HG02759 (cell line): ENCODE measurements at regions not wholly inside any gene's neighbourhood (a gene's known extent, or its start where the extent isn't known, plus 50 kb on each side); places are given as distances from the start of the nearest gene placed in this dataset.
"Not testable (repeated sequence)": the region's sequence is repeated elsewhere in the genome, so short reads cannot be mapped to it uniquely, and the experiment has no call there.

Experiments used
- ATAC-seq: cut with Tn5 transposase; IDR thresholded peaks from one replicate; pipeline ENCODE4 v1.9.1; 2021; ENCODE audit warnings: mild to moderate bottlenecking, moderate library complexity; ENCODE audit not compliant: unreplicated experiment

DNA sequence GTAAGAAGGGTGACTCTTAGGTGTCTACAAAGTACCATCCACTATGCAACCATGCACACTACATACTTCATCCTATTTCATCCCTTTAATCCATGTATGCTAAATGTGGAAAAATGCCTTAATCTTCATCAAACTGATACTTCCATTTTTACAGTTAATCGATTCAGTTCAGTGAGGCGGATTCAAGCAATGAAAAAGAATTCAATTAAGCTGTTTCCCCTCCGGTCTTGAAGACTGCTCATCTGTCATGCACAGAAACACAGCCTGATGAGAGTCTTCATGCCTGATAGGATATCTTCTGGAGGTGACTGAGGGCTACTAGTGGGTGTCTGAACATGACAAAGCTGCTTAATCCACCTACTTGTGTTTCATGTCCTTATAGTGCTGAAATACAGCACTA is 270.6 kb upstream of the ALCAM start:
- ATAC-seq, result no peak

DNA sequence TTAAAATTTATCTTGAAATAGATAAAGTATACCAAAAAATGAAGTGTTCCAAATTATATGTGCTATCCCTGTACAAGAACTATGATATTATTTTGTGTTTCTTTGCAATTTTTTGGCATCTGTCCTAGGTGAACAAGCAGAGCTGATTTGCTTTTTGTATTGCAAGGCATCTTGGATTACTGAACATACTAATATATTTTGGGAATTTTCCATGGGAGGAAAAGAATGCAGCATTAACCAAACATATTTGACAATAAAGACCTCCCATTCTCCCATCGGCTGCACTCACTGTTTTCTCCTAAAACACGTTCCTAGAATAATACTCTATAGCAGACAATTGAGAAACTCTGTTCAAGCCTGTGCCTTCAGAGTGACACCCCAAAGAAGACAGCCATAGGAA is 265.1 kb upstream of the ALCAM start:
- ATAC-seq, result no peak

DNA sequence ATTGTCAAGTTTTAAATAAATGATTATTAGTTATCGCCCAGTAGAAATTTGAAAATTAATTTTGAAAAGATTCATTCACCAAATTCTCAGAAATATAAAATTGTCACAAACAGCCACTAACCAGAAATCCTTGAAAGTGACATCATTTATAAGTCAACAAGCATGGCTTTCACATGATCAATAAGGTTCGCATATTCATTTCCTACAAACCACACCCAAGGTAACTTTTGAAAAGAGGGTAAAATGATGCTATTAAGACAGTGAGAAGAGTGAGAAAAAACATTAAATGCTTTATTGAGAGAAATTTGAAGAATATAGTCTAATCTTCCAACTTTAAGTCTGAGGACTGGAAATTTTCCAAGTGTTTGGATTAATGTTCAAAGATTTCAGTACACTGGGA is 263.6 kb upstream of the ALCAM start:
- no peak for ATAC-seq

DNA sequence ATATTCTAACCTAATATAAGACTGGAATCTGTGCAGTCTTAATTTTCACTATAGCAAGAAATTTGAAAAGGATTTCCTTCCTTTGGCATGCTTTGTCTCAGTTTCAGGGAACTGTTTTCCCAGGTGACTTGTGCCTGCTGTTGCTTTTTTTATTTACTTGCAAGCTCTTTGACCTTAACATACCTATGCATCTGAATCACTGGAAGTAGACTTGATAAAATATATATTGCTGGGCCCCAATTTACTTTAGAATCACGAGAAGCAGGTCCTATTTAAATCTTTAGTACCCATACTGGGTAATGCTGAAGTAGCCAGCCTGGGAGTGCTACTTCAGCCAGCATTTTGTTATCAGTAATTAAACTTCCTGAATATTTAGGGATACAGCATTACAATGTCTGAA is 257.9 kb upstream of the ALCAM start:
- ATAC-seq, result no peak

DNA sequence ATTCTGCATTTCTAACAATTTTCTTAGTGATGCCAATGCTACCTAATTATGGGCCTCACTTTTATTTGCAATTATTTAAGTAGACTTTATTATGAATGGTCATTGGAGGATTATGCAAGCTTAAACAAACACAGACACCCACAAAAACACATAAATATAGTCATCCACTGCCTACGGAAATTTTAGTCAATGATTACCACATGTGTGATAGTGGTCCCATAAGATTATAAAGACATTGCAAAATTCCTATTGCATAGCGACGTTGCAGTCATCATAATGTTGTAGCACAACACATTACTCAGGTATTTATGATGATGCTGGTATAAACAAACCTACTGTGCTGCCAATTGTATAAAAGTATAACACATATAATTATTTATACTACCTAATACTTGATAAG is 247.8 kb upstream of the ALCAM start:
- ATAC-seq, result no peak

DNA sequence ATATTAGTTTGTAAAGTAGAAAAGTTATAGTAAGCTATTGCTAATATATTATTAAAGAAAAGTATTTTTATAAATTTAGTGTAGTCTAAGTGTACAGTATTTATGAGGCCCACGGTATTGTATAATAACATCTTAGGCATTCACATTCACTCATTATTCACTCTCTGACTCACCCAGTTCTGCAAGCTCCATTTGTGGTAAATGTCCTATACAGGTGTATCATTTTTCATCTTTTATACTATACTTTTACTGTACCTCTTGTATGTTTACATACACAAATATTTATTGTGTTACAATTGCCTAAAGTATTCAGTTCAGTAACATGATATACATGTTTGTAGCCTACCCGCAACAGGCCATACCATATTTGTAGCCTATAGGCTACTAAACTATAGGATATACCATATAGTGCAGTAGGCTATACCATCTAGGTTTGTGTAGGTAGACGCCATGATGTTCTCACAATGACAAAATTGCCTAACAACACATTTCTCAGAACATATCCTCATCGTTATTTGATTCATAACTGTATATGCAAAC is 246.8 kb upstream of the ALCAM start:
- ATAC-seq, result no peak

DNA sequence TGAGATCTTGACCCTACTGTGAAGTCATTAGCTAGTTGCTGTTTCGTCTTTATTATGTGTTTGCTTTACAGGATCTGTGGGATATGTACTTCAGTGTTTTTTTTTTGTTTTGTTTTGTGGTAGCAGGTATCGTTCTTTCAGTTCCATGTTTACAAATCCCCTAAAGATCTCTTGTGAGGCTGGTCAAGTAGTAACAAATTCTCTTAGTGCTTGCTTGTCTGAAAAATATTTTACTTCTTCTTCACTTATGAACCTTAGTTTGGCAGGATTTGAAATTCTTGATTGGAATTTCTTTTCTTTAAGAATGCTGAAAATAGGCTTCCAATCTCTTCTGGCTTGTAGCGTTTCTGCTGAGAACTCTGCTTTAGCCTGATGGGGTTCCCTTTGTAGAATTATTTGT is 235.8 kb upstream of the ALCAM start:
- ATAC-seq, result no peak

DNA sequence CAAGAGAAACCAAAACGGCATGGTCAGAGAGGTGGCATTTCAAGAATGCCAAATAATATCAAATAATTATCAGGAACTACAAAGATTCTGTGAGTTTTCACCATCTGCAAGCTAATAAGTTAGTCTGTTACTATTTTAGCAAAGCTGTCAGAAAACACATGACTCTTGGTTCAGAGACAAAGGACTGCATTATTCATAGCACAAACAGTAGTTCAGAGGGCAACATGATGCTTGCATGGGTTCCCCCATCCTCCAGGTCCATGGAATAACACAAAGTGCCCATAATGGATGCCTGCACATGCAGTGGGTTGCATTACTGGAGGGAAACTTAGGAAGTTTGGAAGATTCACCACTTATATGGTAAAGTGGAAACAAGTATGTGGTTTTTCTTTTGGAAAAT is 228.8 kb upstream of the ALCAM start:
- no peak for ATAC-seq

DNA sequence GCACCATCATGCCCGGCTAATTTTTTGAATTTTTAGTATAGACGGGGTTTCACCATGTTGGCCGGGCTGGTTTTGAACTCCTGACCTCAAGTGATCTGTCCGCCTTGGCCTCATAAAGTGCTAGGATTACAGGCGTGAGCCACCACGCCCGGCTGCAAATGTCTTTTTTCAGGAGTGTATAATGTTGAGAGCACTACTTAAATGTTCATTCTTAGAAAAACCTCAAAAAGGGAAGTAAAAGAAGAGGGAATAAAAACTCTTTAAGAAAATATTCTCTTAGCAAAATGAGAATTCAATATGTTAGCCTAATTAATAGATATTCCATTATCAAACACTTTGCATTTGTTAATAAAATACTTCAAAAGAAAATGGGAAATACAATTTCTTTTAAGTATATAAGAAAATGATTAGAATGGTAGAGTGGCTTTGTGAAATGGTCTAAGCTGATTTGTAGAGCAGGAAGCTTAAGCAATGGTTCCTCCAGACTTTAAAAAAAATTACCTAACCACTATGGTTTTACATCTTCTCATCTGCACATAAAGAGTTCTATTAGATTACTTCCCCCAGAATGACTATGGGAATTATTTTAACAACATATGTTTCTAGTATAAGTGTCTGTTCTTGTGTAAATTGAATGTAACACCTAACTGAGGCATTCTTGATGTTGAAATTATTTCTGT is 226.7 kb upstream of the ALCAM start:
- ATAC-seq, result no peak

DNA sequence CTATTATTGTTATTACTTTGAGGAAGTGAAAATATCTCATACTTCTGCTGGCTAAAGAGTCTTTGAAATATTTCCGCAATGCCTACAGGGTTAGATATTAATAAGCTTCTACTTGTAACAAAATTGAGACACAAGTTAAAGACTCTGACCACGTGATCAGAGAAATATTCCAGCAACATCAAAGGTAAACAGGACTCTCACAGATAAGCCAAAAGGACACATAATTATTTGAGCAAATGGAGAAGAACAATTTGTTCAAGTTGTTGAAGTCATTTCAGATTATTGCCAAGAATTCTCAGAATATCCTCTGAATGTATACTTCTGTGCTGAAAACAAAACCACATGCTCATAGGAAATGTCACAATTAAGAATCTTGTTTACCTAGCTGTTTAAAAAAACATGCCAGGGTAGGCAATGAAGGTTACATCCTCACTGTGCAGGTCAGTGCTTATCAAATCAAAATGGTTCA is 225.8 kb upstream of the ALCAM start:
- ATAC-seq, result no peak

DNA sequence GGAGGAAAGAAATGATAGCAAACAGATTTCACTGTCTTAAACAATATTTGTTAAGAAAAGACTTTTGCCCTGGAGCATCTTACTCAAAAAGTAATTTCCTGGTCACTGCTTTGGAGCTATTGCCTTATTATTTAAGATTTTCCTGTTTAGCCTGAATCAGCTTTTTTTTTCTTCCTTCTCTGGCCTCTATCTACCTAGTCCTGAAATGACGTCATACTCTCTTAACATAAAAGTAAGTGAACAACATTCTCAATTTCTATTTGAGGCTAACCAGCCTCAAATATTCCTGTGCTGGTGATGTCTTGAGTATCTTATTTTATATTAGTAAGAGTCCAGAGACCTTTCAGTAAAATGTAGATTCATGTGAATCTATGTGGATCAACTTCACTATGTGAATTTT is 221.9 kb upstream of the ALCAM start:
- ATAC-seq, result no peak

DNA sequence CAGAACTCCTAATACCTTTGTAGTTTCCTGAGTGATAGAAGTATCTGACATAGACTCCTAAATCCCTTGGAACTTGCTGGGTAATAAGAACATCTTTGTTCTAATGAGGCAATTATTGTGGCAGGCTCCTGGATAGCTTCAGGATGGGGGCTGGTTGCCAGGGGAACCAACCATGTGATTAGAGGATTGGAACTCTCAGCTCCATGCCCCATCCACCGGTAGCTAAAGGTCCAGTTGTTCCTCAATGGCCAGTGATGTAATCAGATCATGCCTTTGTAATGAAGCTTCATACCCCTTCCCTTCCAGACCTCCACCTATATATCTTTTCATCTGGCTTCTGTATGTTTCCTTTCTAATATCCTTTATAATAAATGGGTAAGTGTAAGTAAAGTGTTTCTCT is 221.2 kb upstream of the ALCAM start:
- ATAC-seq, result no peak

DNA sequence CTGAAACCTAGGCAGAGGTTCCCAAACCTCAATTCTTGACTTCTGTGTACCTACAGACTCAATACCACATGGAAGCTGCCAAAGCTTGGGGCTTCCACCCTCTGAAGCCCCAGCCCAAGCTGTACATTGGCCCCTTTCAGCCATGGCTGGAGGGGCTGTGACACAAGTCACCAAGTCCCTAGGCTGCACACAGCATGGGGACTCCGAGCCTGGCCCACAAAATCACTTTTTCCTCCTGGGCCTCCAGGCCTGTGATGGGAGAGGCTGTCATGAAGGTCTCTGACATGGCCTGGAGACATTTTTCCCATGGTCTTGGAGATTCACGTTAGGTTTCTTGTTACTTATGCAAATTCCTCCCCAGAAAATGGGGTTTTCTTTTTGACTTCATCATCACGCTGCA is 217.5 kb upstream of the ALCAM start:
- ATAC-seq, result not testable (repeated sequence)

DNA sequence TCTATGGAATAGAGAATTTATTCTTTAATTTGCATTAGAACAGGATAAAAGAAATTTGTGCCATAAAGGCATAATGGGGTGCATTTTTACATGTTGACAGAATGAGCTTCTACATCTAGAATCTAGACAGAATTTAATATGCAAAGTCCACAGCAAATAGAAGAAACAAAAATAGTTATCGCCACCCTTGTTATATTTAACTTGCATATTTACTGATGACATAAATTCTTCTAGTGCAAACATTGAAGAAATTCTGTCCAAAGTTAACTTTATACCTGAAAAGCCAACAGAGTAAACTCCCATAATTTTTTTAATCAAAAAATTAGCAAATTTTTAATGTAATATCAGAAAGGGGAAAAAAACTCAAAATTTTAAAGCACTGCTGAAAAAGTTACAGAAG is 213.7 kb upstream of the ALCAM start:
- no peak for ATAC-seq

DNA sequence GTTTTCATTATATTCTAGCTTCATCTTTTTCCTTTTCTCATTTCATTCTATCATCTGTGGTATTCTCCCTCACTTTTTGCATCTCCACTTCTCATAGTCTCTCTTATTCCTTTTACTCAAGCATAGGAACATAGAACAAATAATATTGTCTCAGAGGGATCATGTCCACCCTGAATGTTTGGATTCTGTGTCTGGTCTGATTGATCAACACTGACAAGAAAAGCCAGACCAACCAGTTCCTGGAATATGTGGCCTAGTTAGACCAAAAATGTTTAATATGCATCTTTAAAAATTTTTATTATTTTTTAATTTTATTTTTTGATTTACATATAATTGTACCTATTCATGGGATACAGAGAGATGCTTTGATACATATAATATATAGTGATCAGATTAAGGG is 212.0 kb upstream of the ALCAM start:
- no peak for ATAC-seq

DNA sequence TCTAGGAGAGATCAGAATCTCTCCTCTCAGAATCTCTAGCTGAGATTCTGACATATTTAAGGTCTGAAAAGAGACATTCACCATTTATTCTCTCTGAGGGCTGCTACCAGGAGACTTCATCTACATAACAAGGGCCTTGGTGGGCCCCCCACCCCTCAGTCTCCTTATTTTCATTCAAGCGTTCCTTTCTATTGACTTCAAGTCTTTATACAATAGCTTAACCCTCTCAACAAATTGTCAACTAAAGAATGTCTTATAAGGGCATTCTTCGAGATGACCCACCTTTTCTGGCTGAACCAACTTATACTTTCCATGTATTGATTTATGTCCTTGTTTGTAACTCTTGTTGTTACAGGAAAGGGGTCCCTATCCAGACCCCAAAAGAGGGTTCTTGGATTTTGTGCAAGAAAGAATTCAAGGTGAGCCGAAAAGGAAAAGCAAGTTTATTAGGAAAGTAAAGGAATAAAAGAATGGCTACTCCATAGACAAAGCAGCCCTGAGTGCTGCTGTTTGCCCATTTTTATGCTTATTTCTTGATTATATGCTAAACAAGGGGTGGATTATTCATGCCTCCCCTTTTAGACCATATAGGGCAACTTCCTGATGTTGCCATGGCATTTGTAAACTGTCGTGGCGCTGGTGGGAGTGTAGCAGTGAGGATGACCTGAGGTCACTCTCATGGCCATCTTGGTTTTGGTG is 209.5 kb upstream of the ALCAM start:
- no peak for ATAC-seq

DNA sequence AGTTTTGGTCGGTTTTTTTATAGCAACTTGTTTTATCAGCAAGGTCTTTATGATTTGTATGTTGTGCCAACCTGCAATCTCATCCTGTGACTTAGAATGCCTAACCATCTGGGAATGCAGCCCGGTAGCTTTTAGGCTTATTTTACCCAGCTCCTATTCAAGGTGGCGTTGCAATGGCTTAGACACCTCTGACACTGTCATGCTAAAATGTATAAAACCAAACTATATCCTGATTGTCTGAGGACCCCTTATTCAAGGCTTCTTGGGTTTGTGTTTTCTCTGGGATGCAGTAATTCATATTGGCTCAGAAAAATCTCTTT is 209.0 kb upstream of the ALCAM start:
- ATAC-seq, result no peak

DNA sequence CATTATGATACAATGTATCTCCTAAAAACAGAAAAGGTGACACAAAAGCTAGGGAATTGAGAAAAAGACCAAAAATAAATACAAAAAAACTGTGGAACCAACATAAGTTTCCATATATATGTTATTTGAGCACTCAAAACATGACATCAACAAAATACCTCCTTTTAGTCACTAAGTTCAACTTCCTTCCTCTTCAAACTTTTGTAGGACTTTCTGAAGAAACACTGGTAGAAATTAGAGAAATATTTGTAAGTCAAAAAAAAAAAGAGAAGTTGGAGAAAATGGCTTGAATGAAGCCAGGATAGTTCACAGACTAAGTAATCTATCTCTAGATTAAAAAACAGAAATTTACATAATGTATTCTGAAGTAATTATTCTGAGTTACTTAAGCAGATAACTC is 208.4 kb upstream of the ALCAM start:
- ATAC-seq, result no peak

DNA sequence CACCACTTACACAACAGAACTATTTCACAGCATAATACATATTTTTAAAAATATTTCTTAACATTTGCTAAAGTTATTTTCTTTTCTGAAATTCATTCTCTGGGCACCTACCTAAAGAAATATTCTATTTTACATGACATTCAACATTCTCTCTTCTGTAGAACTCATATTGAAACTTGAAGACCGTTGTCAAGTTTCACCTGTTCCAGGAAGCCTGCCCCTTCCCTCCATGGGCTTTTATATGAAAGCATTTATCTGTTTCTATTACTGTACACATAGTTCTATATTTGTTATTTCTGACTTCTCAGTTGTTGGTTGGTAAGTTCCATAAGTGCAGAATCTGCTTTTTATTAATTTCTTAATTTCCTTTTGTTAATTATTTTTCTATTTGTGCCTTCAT is 204.3 kb upstream of the ALCAM start:
- ATAC-seq, result no peak

DNA sequence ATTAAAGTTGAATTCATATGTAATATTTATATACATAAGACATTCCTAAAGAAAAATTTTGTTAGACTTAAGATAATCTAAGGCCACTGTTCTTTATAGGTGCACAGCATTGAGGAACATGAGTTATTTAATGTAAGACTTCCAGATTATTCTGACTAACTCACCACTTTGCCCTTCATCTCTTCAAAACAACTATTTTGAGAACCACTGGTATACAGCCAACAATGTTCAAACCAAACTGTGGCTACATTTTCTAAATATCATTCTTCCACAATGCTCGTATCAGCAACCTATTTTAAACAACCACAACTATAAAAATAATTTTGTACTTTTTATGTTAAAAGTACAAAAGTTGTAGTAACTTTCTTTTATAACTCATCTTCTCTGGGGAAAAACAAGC is 199.8 kb upstream of the ALCAM start:
- no peak for ATAC-seq

DNA sequence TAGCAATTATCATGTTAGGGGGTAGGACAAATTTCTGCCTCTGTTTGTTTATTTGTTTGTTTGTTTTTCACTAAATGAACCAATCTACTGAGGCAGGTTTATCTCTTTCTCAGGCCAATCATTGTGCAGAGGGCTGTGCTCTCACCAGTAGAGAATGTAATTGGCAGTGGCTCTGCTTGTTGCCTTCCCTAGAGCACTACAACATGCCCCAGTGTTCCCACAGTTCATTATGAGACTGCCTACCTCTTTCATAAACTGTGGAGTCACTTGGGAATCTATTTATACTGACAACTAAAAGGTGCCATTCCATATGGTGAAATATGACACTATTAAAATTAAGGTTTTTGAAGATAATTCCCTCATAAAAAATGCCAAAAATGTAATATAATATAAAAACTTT is 196.3 kb upstream of the ALCAM start:
- no peak for ATAC-seq

DNA sequence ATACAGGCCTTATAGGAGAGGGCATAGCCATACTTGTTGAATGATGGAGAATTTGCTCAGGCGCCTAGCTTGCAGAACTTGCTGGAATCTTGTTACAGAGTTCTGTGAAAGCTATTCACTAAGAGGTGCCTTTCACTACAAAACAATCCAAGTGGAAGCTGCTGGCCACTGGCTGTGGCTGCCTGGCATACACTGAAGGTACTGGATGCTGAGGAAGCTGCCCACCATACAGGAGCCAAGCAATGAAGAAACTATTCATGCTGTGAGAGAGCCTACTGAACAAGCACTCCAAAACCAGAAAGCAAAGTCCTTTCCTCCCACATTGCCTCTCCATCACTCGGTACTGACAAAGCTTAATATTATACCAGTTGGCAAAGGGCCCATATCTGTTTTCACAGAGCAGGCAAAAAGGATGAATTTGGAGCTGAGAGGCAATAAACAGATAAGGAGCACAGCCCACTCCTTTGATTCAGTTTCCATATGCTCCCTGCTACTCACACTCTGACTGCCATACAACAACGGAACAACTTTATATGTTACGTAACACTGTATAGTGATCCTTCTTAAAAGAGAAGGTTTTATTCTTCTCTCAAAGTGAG is 192.6 kb upstream of the ALCAM start:
- no peak for ATAC-seq
